CD14-positive monocyte (primary cell): ENCODE measurements at regions not wholly inside any gene's neighbourhood (a gene's known extent, or its start where the extent isn't known, plus 50 kb on each side); places are given as distances from the start of the nearest gene placed in this dataset.

ENCODE experiments used
- DNase-seq, 3 donors: peaks; one replicate each; pipeline ENCODE4 v3.0.0-alpha.2; 2011 to 2022
- H2AFZ ChIP-seq: 2 replicates; pipeline ENCODE4 v1.6.0; 2012; ENCODE audit warnings: mild to moderate bottlenecking, low read depth, low read length, inconsistent platforms; ENCODE audit not compliant: insufficient read depth, poor library complexity, severe bottlenecking
- H3K27ac ChIP-seq, 2 donors: 1 replicate in 1 of 2; 2 replicates in 1 of 2; pipeline ENCODE4 v1.5.1; 2012 to 2013; ENCODE audit warnings: low read length in 2 of 2, control low read depth in 1 of 2, inconsistent platforms in 1 of 2, low read depth in 1 of 2, mild to moderate bottlenecking in 1 of 2
- H3K27me3 ChIP-seq, 2 donors: one replicate each; pipeline versions ENCODE4 v1.6.0 to v1.6.1; 2011 to 2013; ENCODE audit warnings: low read length in 2 of 2; ENCODE audit not compliant: control insufficient read depth in 2 of 2, insufficient read depth in 2 of 2
- H3K36me3 ChIP-seq, 2 donors: replicated peaks in 1 of 2; 1 replicate in 1 of 2; 2 replicates in 1 of 2; pipeline versions ENCODE4 v1.5.1 to v1.6.1; 2012 to 2013; ENCODE audit warnings: low read length in 2 of 2, control low read depth in 1 of 2, inconsistent platforms in 1 of 2, mild to moderate bottlenecking in 1 of 2; ENCODE audit not compliant: insufficient read depth in 2 of 2, control insufficient read depth in 1 of 2
- H3K4me1 ChIP-seq, 2 donors: 1 replicate in 1 of 2; 2 replicates in 1 of 2; pipeline versions ENCODE4 v1.5.1 to v1.6.1; 2012 to 2013; ENCODE audit warnings: low read length in 2 of 2, control low read depth in 1 of 2, inconsistent platforms in 1 of 2, mild to moderate bottlenecking in 1 of 2, moderate library complexity in 1 of 2; ENCODE audit not compliant: insufficient read depth in 2 of 2, control insufficient read depth in 1 of 2
- H3K4me2 ChIP-seq: replicated peaks from 2 replicates; pipeline ENCODE3; 2012; ENCODE audit warnings: low read length, moderate library complexity, mild to moderate bottlenecking; ENCODE audit not compliant: poor library complexity, severe bottlenecking; ENCODE audit errors: extremely low read depth
- H3K4me3 ChIP-seq, 3 experiments: fragments of 200-600 bp in 1 of 3; sonication (generic) in 1 of 3; replicated peaks in 1 of 3; 1 replicate in 2 of 3; 2 replicates in 1 of 3; pipeline ENCODE4 v1.5.1; 2011 to 2013; ENCODE audit warnings: low read length in 3 of 3, mild to moderate bottlenecking in 3 of 3, control low read depth in 2 of 3, low read depth in 2 of 3, inconsistent platforms in 1 of 3, moderate library complexity in 1 of 3
- H3K79me2 ChIP-seq: 2 replicates; pipeline ENCODE4 v1.6.0; 2012; ENCODE audit warnings: mild to moderate bottlenecking, control low read depth, inconsistent platforms, low read length, moderate library complexity; ENCODE audit not compliant: insufficient read depth
- H3K9ac ChIP-seq: 2 replicates; pipeline ENCODE4 v1.6.0; 2017; ENCODE audit warnings: low read length, mild to moderate bottlenecking; ENCODE audit not compliant: insufficient read depth, poor library complexity, severe bottlenecking
- H3K9me3 ChIP-seq, 2 donors: replicated peaks in 1 of 2; 1 replicate in 1 of 2; 2 replicates in 1 of 2; pipeline versions ENCODE4 v1.5.1 to v1.6.1; 2012 to 2013; ENCODE audit warnings: low read length in 2 of 2, control low read depth in 1 of 2; ENCODE audit not compliant: control insufficient read depth in 1 of 2, insufficient read depth in 1 of 2
- H4K20me1 ChIP-seq: 2 replicates; pipeline ENCODE4 v1.6.0; 2012; ENCODE audit warnings: mild to moderate bottlenecking, low read length, control low read depth, moderate library complexity; ENCODE audit not compliant: insufficient read depth
- H3K27ac Mint-ChIP-seq, 7 donors: one replicate each; pipeline ENCODE4 v1.8.0; 2020; ENCODE audit warnings: mild to moderate bottlenecking in 7 of 7, mixed read lengths in 7 of 7, moderate library complexity in 6 of 7, inconsistent platforms in 2 of 7
- H3K27me3 Mint-ChIP-seq, 3 donors: one replicate each; pipeline ENCODE4 v1.8.0; 2021 to 2022; ENCODE audit warnings: low read depth in 3 of 3, mild to moderate bottlenecking in 3 of 3, mixed read lengths in 3 of 3, moderate library complexity in 3 of 3, inconsistent platforms in 1 of 3
- H3K36me3 Mint-ChIP-seq, 2 donors: one replicate each; pipeline ENCODE4 v1.8.0; 2020; ENCODE audit warnings: mixed read lengths in 2 of 2, inconsistent platforms in 1 of 2, mild to moderate bottlenecking in 1 of 2
- H3K4me1 Mint-ChIP-seq: one replicate; pipeline ENCODE4 v1.8.0; 2020; ENCODE audit warnings: mild to moderate bottlenecking, mixed read lengths
- H3K4me3 Mint-ChIP-seq, 2 donors: one replicate each; pipeline ENCODE4 v1.8.0; 2020; ENCODE audit warnings: mild to moderate bottlenecking in 2 of 2, mixed read lengths in 2 of 2, moderate library complexity in 1 of 2
- H3K9me3 Mint-ChIP-seq, 7 donors: one replicate each; pipeline ENCODE4 v1.8.0; 2020 to 2022; ENCODE audit warnings: mixed read lengths in 7 of 7, mild to moderate bottlenecking in 6 of 7, moderate library complexity in 6 of 7, inconsistent platforms in 2 of 7
- WGBS: methylation state at CpG from one replicate; pipeline ENCODE4 v1.1.5; 2013; ENCODE audit warnings: missing lambda C conversion rate; ENCODE audit not compliant: insufficient coverage; 5-methylcytosine and 5-hydroxymethylcytosine counted together
- intact Hi-C, 2 donors: fragments of 100-400 bp; cut with micrococcal nuclease; formaldehyde crosslinking; loops; one replicate each; pipeline versions ENCODE4 v1.15.0 to v1.15.1; 2023
- TF ChIP-seq, protein P1 (sequence below): fragments of 200-600 bp; IDR thresholded peaks from one replicate; pipeline ENCODE4 v1.8.0; 2022; ENCODE audit warnings: antibody characterized with exemption, mild to moderate bottlenecking

- Histone ChIP-seq H3K4me2 (no peak overlapping the region), H4K20me1 (no peaks in the 10 kb centered on the region), H2AFZ (no peak overlapping the region), H3K27me3 (no peaks in the 10 kb centered on the region), H3K9me3 (no peaks in the 10 kb centered on the region), H3K36me3 (no peaks in the 10 kb centered on the region), H3K4me1 (no peaks in the 10 kb centered on the region), H3K9ac (no peak overlapping the region), H3K27ac (no peak overlapping the region), H3K4me3 (no peak overlapping the region), H3K79me2 (no peaks in the 10 kb centered on the region)
- TF ChIP-seq, protein P1, sequence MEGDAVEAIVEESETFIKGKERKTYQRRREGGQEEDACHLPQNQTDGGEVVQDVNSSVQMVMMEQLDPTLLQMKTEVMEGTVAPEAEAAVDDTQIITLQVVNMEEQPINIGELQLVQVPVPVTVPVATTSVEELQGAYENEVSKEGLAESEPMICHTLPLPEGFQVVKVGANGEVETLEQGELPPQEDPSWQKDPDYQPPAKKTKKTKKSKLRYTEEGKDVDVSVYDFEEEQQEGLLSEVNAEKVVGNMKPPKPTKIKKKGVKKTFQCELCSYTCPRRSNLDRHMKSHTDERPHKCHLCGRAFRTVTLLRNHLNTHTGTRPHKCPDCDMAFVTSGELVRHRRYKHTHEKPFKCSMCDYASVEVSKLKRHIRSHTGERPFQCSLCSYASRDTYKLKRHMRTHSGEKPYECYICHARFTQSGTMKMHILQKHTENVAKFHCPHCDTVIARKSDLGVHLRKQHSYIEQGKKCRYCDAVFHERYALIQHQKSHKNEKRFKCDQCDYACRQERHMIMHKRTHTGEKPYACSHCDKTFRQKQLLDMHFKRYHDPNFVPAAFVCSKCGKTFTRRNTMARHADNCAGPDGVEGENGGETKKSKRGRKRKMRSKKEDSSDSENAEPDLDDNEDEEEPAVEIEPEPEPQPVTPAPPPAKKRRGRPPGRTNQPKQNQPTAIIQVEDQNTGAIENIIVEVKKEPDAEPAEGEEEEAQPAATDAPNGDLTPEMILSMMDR: no peak
- no peak overlapping the region for H3K4me3 Mint-ChIP-seq
- DNase-seq: no peak
- intact Hi-C loops: no loop called here
- WGBS: no CpG with 5 or more reads among the region's 2 CpGs
- no peaks in the 10 kb centered on the region for H3K4me1 Mint-ChIP-seq
- no peaks in the 10 kb centered on the region for H3K36me3 Mint-ChIP-seq
- H3K9me3 Mint-ChIP-seq: peaks cover 0 to 9% (median 3%) of the 10 kb centered on the region in 7 donors
- peaks cover 0 to 2% (median 0%) of the 10 kb centered on the region in 3 donors for H3K27me3 Mint-ChIP-seq
- H3K27ac Mint-ChIP-seq: no peak overlapping the region
These were observed 58.1 kb upstream of the HEPHL1 start for GRCh38 chr11:93963072-93963471.

- intact Hi-C loops: no loop called here
- H3K9ac ChIP-seq: no peak overlapping the region
- H3K4me1 Mint-ChIP-seq: no peaks in the 10 kb centered on the region
These were observed 53.9 kb upstream of the HEPHL1 start for GRCh38 chr11:93967258-93967657.

More at GRCh38 chr11:93967258-93967657, 53.9 kb upstream of the HEPHL1 start:
- Histone ChIP-seq H3K9me3 (no peaks in the 10 kb centered on the region), H3K27ac (no peak overlapping the region), H3K4me3 (no peak overlapping the region), H3K27me3 (no peaks in the 10 kb centered on the region), H3K4me1 (no peaks in the 10 kb centered on the region), H3K79me2 (no peaks in the 10 kb centered on the region), H3K36me3 (no peaks in the 10 kb centered on the region), H4K20me1 (no peaks in the 10 kb centered on the region), H2AFZ (no peak overlapping the region), H3K4me2 (no peak overlapping the region)
- TF ChIP-seq, protein P1: no peak
- DNase-seq: no peak
- Mint-ChIP-seq H3K4me3 (no peak overlapping the region), H3K9me3 (peaks cover 0 to 12% (median 3%) of the 10 kb centered on the region in 7 donors), H3K36me3 (no peaks in the 10 kb centered on the region), H3K27ac (no peak overlapping the region), H3K27me3 (peaks cover 0 to 1% (median 0%) of the 10 kb centered on the region in 3 donors)
- WGBS: no CpG with 5 or more reads among the region's 4 CpGs
